ENCODE measurements at regions not wholly inside any gene's neighbourhood (a gene's known extent, or its start where the extent isn't known, plus 50 kb on each side); places are given as distances from the start of the nearest gene placed in this dataset.

GRCh38 chr4:10344824-10345223 is 112.4 kb downstream of the ZNF518B start:
- DNase-seq, result no peak
- H3K4me1 Mint-ChIP-seq, result peaks cover 0 to 6% of the 10 kb centered on the region in 2 experiments; a peak in 2 of 4 replicates
- H3K23ac ChIP-seq (ENCODE audit: insufficient read length, low read depth, low read length), result no peak overlapping the region
- no peak overlapping the region for H2AK5ac ChIP-seq (ENCODE audit: insufficient read length, low read length)
- H4K20me1 ChIP-seq (ENCODE audit: control insufficient read depth, insufficient read depth, insufficient read length), result no peaks in the 10 kb centered on the region
- no peak overlapping the region for H3K27ac Mint-ChIP-seq
- no peak overlapping the region for H2BK20ac ChIP-seq (ENCODE audit: low read depth, low read length, poor library complexity, severe bottlenecking)
- H2BK120ac ChIP-seq (ENCODE audit: low read depth, low read length, poor library complexity, severe bottlenecking), result no peak overlapping the region
- H3K9me3 ChIP-seq (ENCODE audit: control insufficient read depth, low read depth, low read length), result no peaks in the 10 kb centered on the region
- no peak overlapping the region for H3K4me2 ChIP-seq (ENCODE audit: insufficient read depth, insufficient read length, low read length)
- H3K27ac ChIP-seq (ENCODE audit: insufficient read length, low read depth, low read length), result no peak overlapping the region
- no peak overlapping the region for H2BK15ac ChIP-seq (ENCODE audit: low read depth, low read length)
- H3K27me3 Mint-ChIP-seq (ENCODE audit: low read depth), result peaks cover 11% of the 10 kb centered on the region
- no peak overlapping the region for H4K91ac ChIP-seq (ENCODE audit: insufficient read length, low read depth, low read length)
- no peaks in the 10 kb centered on the region for H3K36me3 Mint-ChIP-seq (ENCODE audit: insufficient read depth in 1 of 3, low read depth in 3 of 3)
- H2AFZ ChIP-seq (ENCODE audit: low read length), result no peak overlapping the region
- no peak overlapping the region for H3K9ac ChIP-seq (ENCODE audit: extremely low read depth, insufficient read length, low read length)
- H3K18ac ChIP-seq (ENCODE audit: insufficient read length, low read depth, low read length), result no peak overlapping the region
- no peak for TF ChIP-seq CTCF (conservative IDR thresholded peaks at IDR 0.05)
- H3K9me3 Mint-ChIP-seq, result no peaks in the 10 kb centered on the region
- H2BK5ac ChIP-seq (ENCODE audit: insufficient read length, low read length), result no peak overlapping the region
- H3K4me1 ChIP-seq (ENCODE audit: insufficient read depth, low read length), result no peaks in the 10 kb centered on the region
- H2BK12ac ChIP-seq (ENCODE audit: insufficient read length, low read depth, low read length), result no peak overlapping the region
- no peak overlapping the region for H4K8ac ChIP-seq (replicated peaks; ENCODE audit: insufficient read length, low read depth, low read length)
- WGBS (ENCODE audit: extremely low coverage, insufficient read length, low lambda C conversion rate), result no CpG with 5 or more reads among the region's 4 CpGs
- H3T11ph ChIP-seq (ENCODE audit: low read length), result no peak overlapping the region
- H3K4ac ChIP-seq (ENCODE audit: low read depth, low read length), result no peak overlapping the region
- H3K23me2 ChIP-seq (ENCODE audit: insufficient read length, low read depth, low read length, poor library complexity, severe bottlenecking), result no peaks in the 10 kb centered on the region
- H3K14ac ChIP-seq (ENCODE audit: insufficient read depth, low read length), result no peak overlapping the region
- no peak overlapping the region for H4K5ac ChIP-seq (ENCODE audit: insufficient read length, low read depth, low read length)
- H3K56ac ChIP-seq (ENCODE audit: insufficient read length, low read depth, low read length), result no peak overlapping the region
- no peaks in the 10 kb centered on the region for H3K79me1 ChIP-seq (ENCODE audit: insufficient read depth, low read depth, low read length, poor library complexity, severe bottlenecking)
- H3K27me3 ChIP-seq (ENCODE audit: insufficient read depth, low read length), result no peaks in the 10 kb centered on the region
- H3K4me3 Mint-ChIP-seq, result no peak overlapping the region
- no peaks in the 10 kb centered on the region for H3K79me2 ChIP-seq (ENCODE audit: insufficient read depth, low read length)
